Prostate gland (tissue), 2 donors: ENCODE measurements at regions not wholly inside any gene's neighbourhood (a gene's known extent, or its start where the extent isn't known, plus 50 kb on each side); places are given as distances from the start of the nearest gene placed in this dataset.

ENCODE experiments used
- CTCF ChIP-seq, 4 experiments: fragments of 200-600 bp in 2 of 4; fragments of 450-650 bp in 2 of 4; sonication (generic) in 2 of 4; IDR thresholded peaks; 1 replicate in 3 of 4; 2 replicates in 1 of 4; pipeline ENCODE4 v1.5.1; 2016 to 2019; ENCODE audit warnings: antibody characterized with exemption in 4 of 4, mild to moderate bottlenecking in 2 of 4, moderate library complexity in 2 of 4
- POLR2AphosphoS5 ChIP-seq: sonication (generic); formaldehyde crosslinking; IDR thresholded peaks from one replicate; pipeline ENCODE4 v1.6.1; 2017; ENCODE audit warnings: antibody characterized with exemption

GRCh38 chr3:107250221-107250620 is 127.0 kb upstream of the CCDC54 start:
- no peak for TF ChIP-seq CTCF (IDR thresholded peaks at IDR 0.05)
- no peak for TF ChIP-seq POLR2AphosphoS5
